PC-3 (cell line): ENCODE measurements at regions not wholly inside any gene's neighbourhood (a gene's known extent, or its start where the extent isn't known, plus 50 kb on each side); places are given as distances from the start of the nearest gene placed in this dataset.

Experiments
- EZH2 ChIP-seq: fragments of 300-600 bp; sonication (generic); IDR thresholded peaks from one replicate; pipeline ENCODE4 v1.6.1; 2017; ENCODE audit warnings: antibody characterized with exemption, mild to moderate bottlenecking, low read length; ENCODE audit not compliant: unreplicated experiment
- EZH2phosphoT487 ChIP-seq: fragments of 300-600 bp; sonication (generic); IDR thresholded peaks from 2 replicates; pipeline ENCODE4 v1.6.1; 2018; ENCODE audit warnings: mild to moderate bottlenecking, antibody characterized with exemption, low read length, borderline replicate concordance
- TF ChIP-seq, protein P1 (sequence below): fragments of 300-600 bp; sonication (generic); conservative IDR thresholded peaks from 2 replicates; pipeline ENCODE4 v1.5.1; 2017; ENCODE audit warnings: antibody characterized with exemption, low read depth, mild to moderate bottlenecking, low read length

- TF ChIP-seq, protein P1, sequence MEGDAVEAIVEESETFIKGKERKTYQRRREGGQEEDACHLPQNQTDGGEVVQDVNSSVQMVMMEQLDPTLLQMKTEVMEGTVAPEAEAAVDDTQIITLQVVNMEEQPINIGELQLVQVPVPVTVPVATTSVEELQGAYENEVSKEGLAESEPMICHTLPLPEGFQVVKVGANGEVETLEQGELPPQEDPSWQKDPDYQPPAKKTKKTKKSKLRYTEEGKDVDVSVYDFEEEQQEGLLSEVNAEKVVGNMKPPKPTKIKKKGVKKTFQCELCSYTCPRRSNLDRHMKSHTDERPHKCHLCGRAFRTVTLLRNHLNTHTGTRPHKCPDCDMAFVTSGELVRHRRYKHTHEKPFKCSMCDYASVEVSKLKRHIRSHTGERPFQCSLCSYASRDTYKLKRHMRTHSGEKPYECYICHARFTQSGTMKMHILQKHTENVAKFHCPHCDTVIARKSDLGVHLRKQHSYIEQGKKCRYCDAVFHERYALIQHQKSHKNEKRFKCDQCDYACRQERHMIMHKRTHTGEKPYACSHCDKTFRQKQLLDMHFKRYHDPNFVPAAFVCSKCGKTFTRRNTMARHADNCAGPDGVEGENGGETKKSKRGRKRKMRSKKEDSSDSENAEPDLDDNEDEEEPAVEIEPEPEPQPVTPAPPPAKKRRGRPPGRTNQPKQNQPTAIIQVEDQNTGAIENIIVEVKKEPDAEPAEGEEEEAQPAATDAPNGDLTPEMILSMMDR, result no peak
- TF ChIP-seq EZH2phosphoT487 (no peak), EZH2 (no peak)
Observed at GRCh38 chr2:196368546-196369225, 197.3 kb upstream of the STK17B start.
